ENCODE measurements at regions not wholly inside any gene's neighbourhood (a gene's known extent, or its start where the extent isn't known, plus 50 kb on each side); places are given as distances from the start of the nearest gene placed in this dataset.

- DNase-seq (ENCODE audit: low read depth in 3 of 3), result no peak
These were observed 502.8 kb downstream of the KLF12 start for GRCh38 chr13:73631411-73631810.

DNA sequence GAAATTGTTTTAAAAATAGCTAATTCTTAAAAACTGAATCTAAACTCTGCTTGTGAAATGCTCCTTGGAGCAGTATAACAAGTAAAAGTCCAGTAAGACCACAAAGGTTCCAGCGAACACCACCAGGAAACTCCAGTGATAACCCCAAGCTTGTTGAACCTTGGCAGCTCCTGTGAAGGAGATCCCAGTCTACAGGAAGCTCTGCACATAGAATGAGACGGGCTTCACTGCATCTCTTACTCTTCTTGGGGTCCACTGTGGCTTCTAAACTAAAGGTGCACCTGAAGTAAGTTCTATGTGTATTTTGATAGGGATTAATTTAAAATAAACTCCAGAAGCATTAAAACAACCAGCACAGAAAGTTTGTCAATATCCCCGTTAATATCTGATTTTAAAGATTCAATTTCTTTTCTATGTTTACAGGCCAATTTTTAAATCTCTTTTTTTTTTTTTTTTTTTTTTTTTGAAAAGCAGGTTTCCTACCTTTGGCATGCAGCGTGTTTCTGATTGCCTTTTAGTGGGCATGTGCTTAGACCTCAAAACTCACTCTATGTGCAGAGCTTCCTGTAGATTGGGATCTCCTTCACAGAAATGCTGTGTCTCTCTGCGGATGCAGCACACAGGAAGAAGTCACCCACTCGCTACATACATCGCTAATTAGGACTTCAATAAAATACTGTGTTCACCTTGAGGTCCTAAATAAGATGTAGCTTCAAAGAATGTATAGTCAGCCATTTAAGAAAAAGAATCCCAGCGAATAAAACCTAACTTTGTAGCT lies 508.5 kb downstream of the KLF12 start:
- no peak for DNase-seq (ENCODE audit: low read depth in 3 of 3)

DNA sequence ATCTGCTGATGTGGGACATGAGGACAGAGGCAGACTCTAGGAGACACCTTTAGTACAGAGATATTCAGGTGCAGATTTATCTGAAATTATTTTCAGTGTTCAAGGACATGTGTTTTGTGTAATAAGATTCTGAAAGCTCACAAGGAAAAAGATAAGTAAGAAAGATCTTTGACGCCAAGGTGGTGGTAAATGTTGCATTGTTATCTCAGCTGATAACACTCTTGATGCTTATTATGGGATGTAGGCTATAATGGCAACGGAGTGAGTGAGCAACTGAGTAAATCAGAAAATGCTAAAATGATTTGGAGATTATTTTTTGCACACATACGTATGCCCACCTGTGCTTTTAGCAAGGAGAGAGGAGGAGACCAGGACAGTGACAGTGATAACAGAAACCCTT lies 510.9 kb downstream of the KLF12 start:
- DNase-seq (ENCODE audit: low read depth in 3 of 3), result no peak

DNA sequence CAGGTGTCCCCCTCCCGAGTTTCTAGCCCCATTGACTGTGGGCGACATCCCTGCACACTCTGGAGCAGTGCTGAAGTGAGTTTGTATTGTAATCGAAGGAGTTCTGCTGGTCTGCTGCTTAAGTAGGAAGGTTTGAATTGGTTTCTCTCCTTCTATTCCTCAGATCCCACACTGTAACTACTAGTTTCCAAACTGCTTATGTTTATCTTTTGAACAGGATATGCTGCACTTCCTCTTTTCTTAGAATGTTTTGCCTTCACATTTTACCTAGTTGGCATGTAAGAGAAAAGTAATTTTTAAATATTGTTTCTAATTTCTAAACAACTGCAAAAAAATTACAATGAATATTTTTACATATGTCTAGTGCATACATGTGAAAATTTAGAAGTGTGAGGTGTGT lies 511.8 kb downstream of the KLF12 start:
- no peak for DNase-seq (ENCODE audit: low read depth in 3 of 3)

DNA sequence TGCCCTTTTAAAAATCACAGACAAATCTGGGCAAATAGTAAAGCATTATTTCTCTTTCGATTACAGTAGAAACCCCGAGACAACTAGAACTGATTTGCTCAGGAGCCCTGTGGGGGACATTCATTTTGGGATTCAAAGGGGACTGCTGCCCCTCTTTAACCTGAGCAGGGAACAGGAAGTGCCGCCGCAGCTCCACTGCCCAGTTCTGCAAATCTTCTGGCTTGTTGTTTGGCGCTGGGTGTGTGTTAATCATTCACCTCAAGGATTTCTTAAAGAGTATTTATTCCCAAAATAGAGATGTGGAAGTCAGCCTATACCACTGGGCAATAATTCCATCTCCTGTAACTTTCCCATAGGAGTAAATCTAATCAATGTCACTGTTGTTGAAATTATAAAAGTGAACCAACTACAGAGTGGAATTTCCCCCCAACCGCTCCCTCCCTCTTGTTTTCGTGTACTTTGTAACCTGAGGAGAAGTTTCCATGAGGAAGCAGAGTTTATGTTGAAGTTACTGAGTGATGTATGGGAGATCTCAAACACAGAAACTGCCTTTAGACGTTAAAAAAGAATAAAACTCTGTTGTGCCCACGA lies 515.8 kb downstream of the KLF12 start:
- DNase-seq (ENCODE audit: low read depth in 3 of 3), result no peak

DNA sequence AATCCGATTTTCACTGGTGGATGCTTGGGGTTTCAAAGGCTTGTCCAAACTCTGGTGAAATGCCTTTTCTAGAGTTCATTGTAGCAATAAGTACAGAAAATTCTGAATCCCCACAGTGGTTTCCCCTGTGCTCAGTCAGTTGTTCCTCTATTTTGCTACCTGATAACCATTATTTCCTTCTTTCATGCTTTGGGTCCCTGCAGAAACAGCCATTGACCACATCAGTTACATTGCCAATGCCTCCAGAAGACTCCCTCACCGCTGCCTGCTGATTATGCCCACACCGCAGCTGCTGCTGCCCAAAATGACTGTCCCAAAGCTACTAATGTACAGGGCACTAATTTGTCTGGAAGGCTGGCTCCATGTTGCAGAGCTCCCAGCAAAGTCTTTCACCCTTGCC lies 517.3 kb downstream of the KLF12 start:
- DNase-seq (ENCODE audit: low read depth in 3 of 3), result no peak

GRCh38 chr13:73610799-73611592 lies 523.2 kb downstream of the KLF12 start:
- DNase-seq (ENCODE audit: low read depth in 3 of 3), result no peak

GRCh38 chr13:73608711-73609485 lies 525.3 kb downstream of the KLF12 start:
- no peak for DNase-seq (ENCODE audit: low read depth in 3 of 3)

- DNase-seq (ENCODE audit: low read depth in 3 of 3), result no peak
These were observed 526.1 kb downstream of the KLF12 start for GRCh38 chr13:73608157-73608516.

DNA sequence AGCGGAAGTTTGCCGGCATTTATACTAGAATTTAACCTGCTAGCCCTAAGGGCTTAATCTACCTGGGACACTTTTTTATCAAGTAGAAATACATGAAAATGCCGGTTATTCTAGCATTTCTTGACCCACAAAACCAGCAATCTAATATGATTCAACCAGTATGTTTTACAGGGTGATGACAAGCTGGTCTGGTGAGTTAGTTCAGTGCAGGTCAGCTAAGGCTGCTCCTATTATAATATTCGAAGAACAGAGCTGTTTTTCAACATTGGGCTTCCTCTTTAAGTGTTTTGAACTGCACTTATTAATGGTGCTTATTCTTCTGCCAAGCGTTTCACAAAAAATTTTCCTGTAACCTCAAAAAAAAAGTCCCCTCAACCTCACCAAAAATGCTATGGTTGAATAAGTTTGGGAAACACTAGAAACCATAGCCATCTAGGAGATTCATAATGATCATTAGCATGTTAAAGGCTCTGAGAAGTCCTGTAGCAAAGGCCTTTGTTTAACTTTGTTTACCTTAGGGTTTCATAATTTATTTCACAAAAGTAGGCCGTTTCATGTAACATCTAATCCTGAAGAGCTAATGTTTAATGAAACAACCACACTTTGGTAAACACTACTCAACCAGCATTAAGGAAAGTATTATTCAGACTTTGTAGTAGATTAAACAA lies 526.6 kb downstream of the KLF12 start:
- no peak for DNase-seq (ENCODE audit: low read depth in 3 of 3)

- no peak for DNase-seq (ENCODE audit: low read depth in 3 of 3)
These were observed 530.6 kb downstream of the KLF12 start for GRCh38 chr13:73603646-73604045.

GRCh38 chr13:73602295-73602694 lies 531.9 kb downstream of the KLF12 start:
- DNase-seq (ENCODE audit: low read depth in 3 of 3), result no peak

DNA sequence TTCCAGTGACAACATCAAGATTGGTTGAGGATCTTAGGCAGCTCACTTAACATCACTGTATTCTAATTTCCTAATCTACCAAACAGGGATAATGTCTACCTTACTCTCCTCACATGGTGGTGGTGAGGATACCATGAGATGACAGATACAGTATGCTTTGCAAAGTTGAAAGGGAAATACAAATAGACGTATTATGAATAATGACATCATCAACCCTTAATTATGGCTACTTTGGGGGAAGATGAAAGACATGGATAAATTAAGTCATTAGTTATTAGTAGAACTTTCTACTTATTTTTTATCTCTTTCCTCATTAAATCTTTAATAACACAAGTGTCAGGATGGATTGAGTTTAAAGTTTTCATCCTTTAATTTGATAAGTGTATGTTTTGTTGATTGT lies 532.5 kb downstream of the KLF12 start:
- no peak for DNase-seq (ENCODE audit: low read depth in 3 of 3)

GRCh38 chr13:73599232-73600128 lies 534.7 kb downstream of the KLF12 start:
- no peak for DNase-seq (ENCODE audit: low read depth in 3 of 3)

- DNase-seq (ENCODE audit: low read depth in 3 of 3), result no peak
These were observed 536.0 kb downstream of the KLF12 start for GRCh38 chr13:73598020-73598712.

DNA sequence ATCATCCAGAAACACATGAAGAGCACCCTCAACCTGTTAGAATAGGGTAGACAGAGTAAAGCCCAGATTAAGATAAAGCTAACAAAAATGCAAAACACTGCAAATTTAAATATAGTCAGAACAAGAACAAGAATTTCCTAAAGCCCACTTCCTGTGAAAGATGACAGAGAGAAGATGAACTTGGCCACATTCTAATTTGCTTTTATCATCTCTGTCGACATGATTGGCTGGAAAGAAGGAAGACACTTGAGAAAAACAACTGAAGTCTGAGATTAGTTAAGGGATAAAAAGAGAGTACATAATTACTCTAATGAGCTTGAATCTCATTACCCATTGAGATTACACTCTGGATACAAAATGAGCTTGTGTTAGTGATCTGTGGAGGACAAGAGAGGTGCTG lies 537.6 kb downstream of the KLF5 start:
- DNase-seq (ENCODE audit: low read depth in 3 of 3), result no peak

DNA sequence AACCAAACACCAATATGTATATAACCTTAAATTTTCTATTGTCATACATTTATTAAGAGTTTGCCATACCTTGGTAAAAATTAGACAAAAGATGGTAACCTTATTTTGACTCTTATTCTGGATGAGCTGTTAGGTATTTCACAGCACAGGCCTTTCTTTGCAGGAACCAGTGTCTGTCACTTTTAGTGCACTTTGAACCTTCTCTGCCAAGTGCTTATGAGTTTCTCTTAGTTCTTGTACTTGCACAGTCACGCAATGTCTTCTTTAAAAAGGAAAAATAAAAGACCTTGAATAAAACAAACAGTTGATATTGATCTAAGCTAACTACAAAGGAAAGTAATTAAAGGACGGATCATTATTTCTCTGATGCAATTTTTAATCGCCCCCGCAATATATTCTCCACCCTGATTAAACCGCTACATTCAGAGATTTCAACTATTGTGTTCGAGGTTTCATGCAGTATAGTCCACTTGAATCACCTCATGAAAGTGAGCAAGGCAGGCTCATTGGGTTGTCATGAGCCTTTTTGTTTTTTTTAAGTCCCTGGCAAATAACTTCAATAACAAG lies 534.5 kb downstream of the KLF5 start:
- DNase-seq (ENCODE audit: low read depth in 3 of 3), result no peak

DNA sequence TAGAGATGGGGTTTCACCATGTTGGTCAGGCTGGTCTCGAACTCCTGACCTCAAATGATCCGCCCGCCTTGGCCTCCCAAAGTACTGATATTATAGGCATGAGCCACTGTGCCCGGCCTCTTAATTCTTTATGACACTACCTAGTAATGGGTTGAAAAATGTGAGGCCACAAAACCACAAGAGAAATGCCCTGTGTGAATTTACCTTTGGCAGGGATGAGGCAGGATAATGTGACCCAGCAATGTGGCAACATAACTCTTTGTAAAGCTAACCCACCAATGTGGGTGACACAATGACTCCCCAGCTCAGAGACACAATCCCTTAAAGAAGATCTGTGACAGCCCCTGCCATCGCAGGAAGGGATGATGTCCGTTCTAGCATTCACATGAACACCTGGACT lies 533.1 kb downstream of the KLF5 start:
- DNase-seq (ENCODE audit: low read depth in 3 of 3), result no peak

DNA sequence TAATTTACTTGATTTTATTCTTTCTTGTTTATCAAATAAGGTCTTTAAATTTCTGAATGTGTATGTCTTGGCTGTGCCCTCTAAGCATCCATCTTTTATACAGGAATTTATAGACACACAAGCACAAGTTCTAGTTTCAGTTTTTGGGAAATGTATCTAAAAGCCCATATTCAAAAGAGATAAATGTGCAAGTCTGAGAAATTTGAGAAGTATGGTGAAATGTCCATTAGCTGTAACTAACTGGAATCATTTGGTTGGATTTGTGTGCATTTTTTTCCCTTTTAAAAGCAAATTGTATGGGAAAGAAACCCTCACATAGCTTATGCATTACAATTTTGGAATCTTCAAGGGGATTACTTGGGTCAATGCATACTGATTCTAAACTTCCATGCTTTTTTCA lies 532.0 kb downstream of the KLF5 start:
- DNase-seq (ENCODE audit: low read depth in 3 of 3), result no peak

DNA sequence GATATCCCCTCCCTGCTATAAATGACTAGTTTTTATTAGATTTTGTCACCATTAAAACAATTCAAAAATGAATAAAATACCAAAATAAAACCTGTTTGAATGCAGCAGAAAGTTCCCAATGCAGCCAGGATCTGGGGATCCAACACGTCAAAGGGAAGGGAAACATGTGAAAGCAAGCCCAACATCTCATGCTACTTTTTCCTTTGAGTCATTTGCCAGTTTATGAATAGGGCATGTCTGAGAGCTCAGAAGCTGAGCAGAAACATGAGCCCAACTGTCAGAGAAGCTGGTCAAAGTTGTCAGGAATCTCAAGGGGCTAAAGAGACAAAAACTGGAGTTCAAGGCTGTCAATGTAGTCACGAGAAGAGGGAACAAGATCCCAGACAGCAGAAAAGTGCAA lies 526.4 kb downstream of the KLF5 start:
- DNase-seq (ENCODE audit: low read depth in 3 of 3), result no peak

Data from stimulated activated CD4-positive, alpha-beta T cell treated with anti-CD3 and anti-CD28 coated beads, TNF-alpha, amount 100 ng/mL, for 24 hours (primary cell).